Mucosa of rectum (tissue), 2 donors: ENCODE measurements at regions not wholly inside any gene's neighbourhood (a gene's known extent, or its start where the extent isn't known, plus 50 kb on each side); places are given as distances from the start of the nearest gene placed in this dataset.
"Not testable (repeated sequence)": the region's sequence is repeated elsewhere in the genome, so short reads cannot be mapped to it uniquely, and the experiment has no call there.

Experiments used
- H3K27ac ChIP-seq, 2 donors: one replicate each; pipeline ENCODE4 v1.7.0; 2013; ENCODE audit warnings: inconsistent platforms in 2 of 2, low read depth in 2 of 2, low read length in 2 of 2
- H3K27me3 ChIP-seq, 2 donors: one replicate each; pipeline ENCODE4 v1.7.0; 2013; ENCODE audit warnings: low read length in 2 of 2; ENCODE audit not compliant: control insufficient read depth in 2 of 2, insufficient read depth in 2 of 2
- H3K36me3 ChIP-seq, 2 donors: one replicate each; pipeline ENCODE4 v1.7.0; 2013; ENCODE audit warnings: low read length in 2 of 2; ENCODE audit not compliant: control insufficient read depth in 2 of 2, insufficient read depth in 2 of 2
- H3K4me1 ChIP-seq, 2 donors: one replicate each; pipeline ENCODE4 v1.7.0; 2013; ENCODE audit warnings: low read length in 2 of 2, mild to moderate bottlenecking in 1 of 2; ENCODE audit not compliant: control insufficient read depth in 2 of 2, insufficient read depth in 2 of 2
- H3K4me3 ChIP-seq, 2 donors: one replicate each; pipeline ENCODE4 v1.7.0; 2013; ENCODE audit warnings: low read length in 2 of 2
- H3K9ac ChIP-seq, 2 donors: one replicate each; pipeline ENCODE4 v1.7.0; 2013; ENCODE audit warnings: low read length in 2 of 2, low read depth in 1 of 2, mild to moderate bottlenecking in 1 of 2
- H3K9me3 ChIP-seq, 2 donors: one replicate each; pipeline ENCODE4 v1.7.0; 2013; ENCODE audit warnings: low read length in 2 of 2; ENCODE audit not compliant: control insufficient read depth in 2 of 2
- donor health status: healthy.
- donor health status: Normal muscosa, but diverticular disease.

- Histone ChIP-seq H3K9me3 (no peaks in the 10 kb centered on the region), H3K36me3 (no peaks in the 10 kb centered on the region), H3K4me3 (no peak overlapping the region), H3K4me1 (no peaks in the 10 kb centered on the region), H3K9ac (no peak overlapping the region), H3K27ac (no peak overlapping the region), H3K27me3 (no peaks in the 10 kb centered on the region)
These were observed 75.8 kb upstream of the KCNAB1 start for GRCh38 chr3:156044634-156044975.

- H3K9ac ChIP-seq, H3K4me1 ChIP-seq, H3K27me3 ChIP-seq, H3K36me3 ChIP-seq, H3K27ac ChIP-seq, H3K9me3 ChIP-seq, H3K4me3 ChIP-seq: not testable (repeated sequence)
These were observed 71.9 kb upstream of the KCNAB1 start for GRCh38 chr3:156048483-156048882.

- no peak overlapping the region for H3K27ac ChIP-seq
- H3K9ac ChIP-seq = no peak overlapping the region
- no peaks in the 10 kb centered on the region for H3K36me3 ChIP-seq
- no peaks in the 10 kb centered on the region for H3K9me3 ChIP-seq
- H3K4me1 ChIP-seq = no peaks in the 10 kb centered on the region
- H3K27me3 ChIP-seq = no peaks in the 10 kb centered on the region
- H3K4me3 ChIP-seq = no peak overlapping the region
These were observed 69.5 kb upstream of the KCNAB1 start for GRCh38 chr3:156050918-156051317.

GRCh38 chr3:156051651-156052050, 68.7 kb upstream of the KCNAB1 start:
- no peaks in the 10 kb centered on the region for H3K9me3 ChIP-seq

GRCh38 chr3:156052115-156052514, 68.3 kb upstream of the KCNAB1 start:
- Histone ChIP-seq H3K9me3 (no peaks in the 10 kb centered on the region), H3K36me3 (no peaks in the 10 kb centered on the region), H3K27ac (no peak overlapping the region), H3K4me3 (no peak overlapping the region), H3K27me3 (no peaks in the 10 kb centered on the region), H3K9ac (no peak overlapping the region), H3K4me1 (no peaks in the 10 kb centered on the region)

More at GRCh38 chr3:156051651-156052050, 68.7 kb upstream of the KCNAB1 start:
- H3K27me3 ChIP-seq = no peaks in the 10 kb centered on the region
- H3K4me1 ChIP-seq = no peaks in the 10 kb centered on the region
- no peak overlapping the region for H3K27ac ChIP-seq
- no peaks in the 10 kb centered on the region for H3K36me3 ChIP-seq
- H3K9ac ChIP-seq = no peak overlapping the region
- H3K4me3 ChIP-seq = no peak overlapping the region

GRCh38 chr3:156059950-156060501, 60.4 kb upstream of the KCNAB1 start:
- no peak overlapping the region for H3K27ac ChIP-seq

GRCh38 chr3:156068151-156068550, 52.2 kb upstream of the KCNAB1 start:
- H3K27me3 ChIP-seq, H3K36me3 ChIP-seq, H3K27ac ChIP-seq: not testable (repeated sequence)

More at GRCh38 chr3:156059950-156060501, 60.4 kb upstream of the KCNAB1 start:
- H3K4me1 ChIP-seq = no peaks in the 10 kb centered on the region
- no peaks in the 10 kb centered on the region for H3K9me3 ChIP-seq
- peaks cover 0 to 3% of the 10 kb centered on the region in 2 donors for H3K27me3 ChIP-seq
- H3K36me3 ChIP-seq = no peaks in the 10 kb centered on the region
- no peak overlapping the region for H3K9ac ChIP-seq
- no peak overlapping the region for H3K4me3 ChIP-seq

GRCh38 chr3:156070028-156070427, 50.4 kb upstream of the KCNAB1 start:
- Histone ChIP-seq H3K27me3 (peaks cover 0 to 3% of the 10 kb centered on the region in 2 donors), H3K4me3 (no peak overlapping the region), H3K27ac (no peak overlapping the region), H3K36me3 (no peaks in the 10 kb centered on the region), H3K9me3 (no peaks in the 10 kb centered on the region), H3K9ac (no peak overlapping the region), H3K4me1 (no peaks in the 10 kb centered on the region)

More at GRCh38 chr3:156068151-156068550, 52.2 kb upstream of the KCNAB1 start:
- H3K9me3 ChIP-seq, H3K4me1 ChIP-seq, H3K9ac ChIP-seq, H3K4me3 ChIP-seq: not testable (repeated sequence)
